ENCODE measurements at regions not wholly inside any gene's neighbourhood (a gene's known extent, or its start where the extent isn't known, plus 50 kb on each side); places are given as distances from the start of the nearest gene placed in this dataset.

DNA sequence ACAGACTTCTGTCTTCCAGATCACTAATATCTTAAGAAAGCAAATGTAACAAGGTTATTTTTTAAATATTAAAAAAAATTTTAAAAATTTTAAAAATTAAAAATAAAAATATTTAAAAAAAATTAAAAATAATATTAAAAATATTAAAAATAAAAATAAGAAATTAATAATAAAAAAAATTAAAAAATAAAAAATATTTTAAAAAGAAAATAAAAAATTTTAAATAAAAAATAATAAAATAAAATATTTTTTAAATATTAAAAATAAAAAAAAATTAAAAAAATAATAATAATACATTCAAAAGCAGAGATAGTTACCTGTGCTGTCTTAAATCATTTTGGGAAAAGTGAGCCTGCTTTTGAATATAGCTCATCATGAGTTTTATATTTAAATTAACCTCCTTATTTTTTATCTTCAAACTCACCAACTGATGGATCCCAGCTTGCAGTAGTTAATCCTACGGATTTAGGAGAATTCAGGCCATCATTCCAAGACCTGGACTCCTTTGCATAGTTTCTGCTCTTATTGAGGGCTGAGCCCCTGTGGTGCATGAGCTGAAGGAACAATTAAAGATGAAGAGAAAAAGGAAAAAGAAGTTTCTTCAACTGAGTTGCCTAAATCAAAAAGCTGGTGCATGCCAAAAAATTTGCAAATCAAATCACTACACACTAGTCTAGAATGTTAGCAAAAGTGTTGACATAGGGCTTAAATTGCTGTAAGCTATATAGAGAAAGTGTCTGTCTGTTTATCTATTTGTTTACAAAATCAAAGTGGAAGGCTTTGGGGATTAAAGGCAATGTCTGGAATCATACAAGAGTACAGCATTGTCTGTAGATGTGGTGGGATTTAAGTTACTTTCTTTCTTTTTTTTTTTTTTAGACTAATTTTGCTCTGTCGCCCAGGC, 50.5 kb upstream of the ZNF438 start:
- no peak for DNase-seq (ENCODE audit: low spot score)

DNA sequence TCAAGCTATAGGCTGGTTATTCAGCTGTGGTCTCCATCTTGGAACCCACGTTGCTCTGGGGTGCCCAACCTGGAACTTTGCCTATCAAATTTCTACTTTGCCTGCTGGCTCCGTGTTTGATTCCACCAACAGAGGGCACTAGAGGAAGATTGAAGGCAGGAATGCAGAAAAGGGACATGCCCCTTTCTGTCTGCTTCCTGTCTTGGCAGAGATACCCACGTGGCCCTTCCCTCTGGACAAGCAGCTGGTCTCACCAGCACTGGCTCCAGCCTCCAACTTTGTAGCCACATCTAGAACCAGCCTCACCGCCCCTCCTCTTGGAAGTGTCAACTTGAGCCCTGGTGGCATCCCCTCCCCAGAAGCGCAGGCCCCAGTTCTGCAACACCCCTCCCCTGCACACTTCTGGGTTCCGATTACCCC, 52.1 kb upstream of the ZNF438 start:
- peak; percentile 57 for DNase-seq (ENCODE audit: low spot score)
- TF ChIP-seq, protein P1, sequence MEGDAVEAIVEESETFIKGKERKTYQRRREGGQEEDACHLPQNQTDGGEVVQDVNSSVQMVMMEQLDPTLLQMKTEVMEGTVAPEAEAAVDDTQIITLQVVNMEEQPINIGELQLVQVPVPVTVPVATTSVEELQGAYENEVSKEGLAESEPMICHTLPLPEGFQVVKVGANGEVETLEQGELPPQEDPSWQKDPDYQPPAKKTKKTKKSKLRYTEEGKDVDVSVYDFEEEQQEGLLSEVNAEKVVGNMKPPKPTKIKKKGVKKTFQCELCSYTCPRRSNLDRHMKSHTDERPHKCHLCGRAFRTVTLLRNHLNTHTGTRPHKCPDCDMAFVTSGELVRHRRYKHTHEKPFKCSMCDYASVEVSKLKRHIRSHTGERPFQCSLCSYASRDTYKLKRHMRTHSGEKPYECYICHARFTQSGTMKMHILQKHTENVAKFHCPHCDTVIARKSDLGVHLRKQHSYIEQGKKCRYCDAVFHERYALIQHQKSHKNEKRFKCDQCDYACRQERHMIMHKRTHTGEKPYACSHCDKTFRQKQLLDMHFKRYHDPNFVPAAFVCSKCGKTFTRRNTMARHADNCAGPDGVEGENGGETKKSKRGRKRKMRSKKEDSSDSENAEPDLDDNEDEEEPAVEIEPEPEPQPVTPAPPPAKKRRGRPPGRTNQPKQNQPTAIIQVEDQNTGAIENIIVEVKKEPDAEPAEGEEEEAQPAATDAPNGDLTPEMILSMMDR (IDR thresholded peaks at IDR 0.05; ENCODE audit: extremely low read depth, missing control alignments): peak; percentile 28

More for the DNA sequence above, 50.5 kb upstream of the ZNF438 start:
- TF ChIP-seq, protein P1 (IDR thresholded peaks at IDR 0.05; ENCODE audit: extremely low read depth, missing control alignments): no peak

DNA sequence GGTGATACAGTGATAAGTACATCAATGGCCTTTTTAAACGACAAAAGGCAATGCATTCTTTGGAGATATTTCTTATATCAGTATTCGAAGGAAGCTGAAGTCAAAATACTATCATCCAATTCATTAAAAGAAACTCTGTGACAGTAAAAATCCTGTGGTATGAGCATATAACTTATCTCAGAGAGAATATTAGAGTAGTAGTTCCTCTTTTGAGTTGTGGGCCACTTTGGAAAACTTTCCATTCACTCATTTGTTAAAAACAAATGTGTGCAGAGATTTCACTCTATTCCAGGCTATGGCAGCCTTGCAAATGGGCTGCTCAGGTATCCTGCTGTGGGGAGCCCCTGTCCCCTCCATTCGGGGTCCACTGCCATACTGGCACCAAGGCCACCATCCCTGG, 55.3 kb upstream of the ZNF438 start:
- TF ChIP-seq, protein P1 (IDR thresholded peaks at IDR 0.05; ENCODE audit: extremely low read depth, missing control alignments): no peak

DNA sequence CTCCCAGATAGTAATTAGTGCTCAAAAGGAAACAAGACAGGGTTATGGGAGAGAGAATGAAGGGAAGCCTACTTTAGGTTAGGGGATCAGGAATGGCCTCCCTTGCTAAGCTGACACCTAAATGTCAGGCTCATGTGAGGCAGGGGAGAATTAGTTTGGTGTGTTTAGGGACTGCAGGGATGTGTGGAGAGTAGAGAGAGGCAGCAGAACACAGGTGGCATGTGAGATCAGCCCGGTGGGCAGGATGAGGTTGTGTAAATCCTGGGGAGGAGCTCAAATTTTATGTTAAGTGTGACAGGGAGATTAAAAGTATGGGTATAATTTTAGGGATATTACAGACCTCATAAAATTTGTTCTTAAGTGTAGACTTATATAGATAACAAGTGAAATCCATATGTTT, 56.2 kb upstream of the ZNF438 start:
- DNase-seq (ENCODE audit: low spot score): no peak
- TF ChIP-seq, protein P1 (IDR thresholded peaks at IDR 0.05; ENCODE audit: extremely low read depth, missing control alignments): no peak

More for the DNA sequence above, 55.3 kb upstream of the ZNF438 start:
- DNase-seq (ENCODE audit: low spot score): no peak

DNA sequence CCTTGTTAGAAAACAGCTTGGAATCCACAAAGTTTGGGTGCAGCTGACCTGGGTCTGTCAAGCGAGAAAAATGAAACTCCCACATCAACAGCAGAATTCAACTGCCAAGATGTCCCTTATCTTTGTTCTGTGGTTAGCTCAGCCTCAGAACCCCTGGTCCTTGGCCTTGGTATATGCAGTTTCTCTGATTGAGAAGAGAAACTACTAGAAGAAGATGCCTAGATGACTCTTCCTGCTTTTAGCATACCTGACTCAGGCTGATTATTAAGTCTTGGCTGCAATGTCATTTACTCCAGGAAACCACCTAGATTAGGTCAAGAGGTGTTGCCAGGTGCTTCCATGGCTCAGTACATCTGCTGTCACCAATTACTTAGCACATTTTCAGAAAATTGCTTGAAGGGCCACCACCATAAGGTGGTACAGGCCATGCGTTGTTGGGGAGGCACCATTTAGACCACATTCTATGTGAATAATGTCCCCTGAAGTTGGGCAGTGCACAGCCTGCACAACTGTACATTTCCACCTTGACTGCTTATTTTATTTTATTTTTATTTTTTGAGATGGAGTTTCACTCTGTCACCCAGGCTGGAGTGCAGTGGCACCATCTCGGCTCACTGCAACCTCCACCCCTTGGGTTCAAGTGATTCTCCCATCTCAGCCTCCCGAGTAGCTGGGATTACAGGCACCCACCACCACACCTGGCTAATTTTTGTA, 59.4 kb upstream of the ZNF438 start:
- peak; percentile 70 for DNase-seq (ENCODE audit: low spot score)
- TF ChIP-seq, protein P1 (IDR thresholded peaks at IDR 0.05; ENCODE audit: extremely low read depth, missing control alignments): no peak

DNA sequence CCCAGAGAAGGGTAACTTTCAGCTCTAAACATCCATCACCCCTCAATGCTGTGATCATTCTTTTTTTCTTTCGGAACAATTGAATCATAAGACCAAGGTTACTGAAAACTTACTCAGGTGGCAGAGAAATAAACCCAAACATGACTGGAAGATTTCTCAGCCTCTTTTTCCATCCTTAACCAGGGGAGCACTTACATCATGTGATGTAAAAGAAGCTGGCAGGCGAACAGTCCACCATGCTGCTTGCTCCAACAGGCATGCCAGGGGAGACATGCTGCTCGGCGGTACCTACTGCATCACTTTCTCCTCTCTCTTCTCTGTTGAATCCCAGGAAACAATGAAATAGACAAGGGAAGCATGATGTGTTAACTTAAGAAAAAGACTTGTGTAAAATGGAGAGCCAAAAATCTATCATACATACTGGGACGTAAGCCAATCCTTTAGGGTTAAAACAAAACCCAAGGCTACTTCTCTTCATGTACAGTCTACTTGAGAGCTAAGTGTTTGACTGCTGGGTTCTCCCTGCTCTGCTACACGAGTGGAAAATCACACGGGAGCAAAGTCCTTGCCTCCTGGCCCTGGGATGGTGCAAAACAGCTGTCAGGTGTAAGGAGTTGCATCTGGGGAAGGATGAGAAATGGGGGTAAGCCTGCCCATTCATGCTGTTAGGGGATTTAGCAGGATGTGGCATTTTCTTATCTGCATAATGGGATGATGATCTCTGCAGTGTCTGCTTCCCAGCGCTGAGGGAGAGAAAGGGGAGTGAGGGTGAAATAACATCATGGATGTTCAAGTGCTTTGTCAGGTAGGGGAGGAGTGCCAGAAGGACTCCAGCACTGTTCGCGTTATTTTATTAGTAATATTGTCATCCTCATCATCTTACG, 64.3 kb upstream of the ZNF438 start:
- DNase-seq (ENCODE audit: low spot score): no peak
- TF ChIP-seq, protein P1 (IDR thresholded peaks at IDR 0.05; ENCODE audit: extremely low read depth, missing control alignments): no peak

Measured in GM20000 (cell line).